GM12892 (cell line): ENCODE measurements at regions not wholly inside any gene's neighbourhood (a gene's known extent, or its start where the extent isn't known, plus 50 kb on each side); places are given as distances from the start of the nearest gene placed in this dataset.

Source experiments
- POLR2A ChIP-seq: IDR thresholded peaks from 2 replicates; pipeline ENCODE4 v1.6.1; 2011; ENCODE audit warnings: low read depth, low read length, control low read depth
- POLR2AphosphoS5 ChIP-seq: IDR thresholded peaks from 2 replicates; pipeline ENCODE4 v1.6.1; 2011; ENCODE audit warnings: low read depth, low read length, control low read depth
- TAF1 ChIP-seq: IDR thresholded peaks from 2 replicates; pipeline ENCODE4 v1.6.1; 2011; ENCODE audit warnings: low read depth, mild to moderate bottlenecking, control low read depth, low read length, borderline replicate concordance

GRCh38 chr5:29382780-29383179 is 1810.7 kb upstream of the CDH6 start:
- TF ChIP-seq POLR2A (no peak), POLR2AphosphoS5 (no peak), TAF1 (no peak)
